IMR-90 (cell line): ENCODE measurements at regions not wholly inside any gene's neighbourhood (a gene's known extent, or its start where the extent isn't known, plus 50 kb on each side); places are given as distances from the start of the nearest gene placed in this dataset.

ENCODE experiments used
- BHLHE40 ChIP-seq: fragments of 150-350 bp; IDR thresholded peaks from 2 replicates; pipeline ENCODE4 v1.6.1; 2016; ENCODE audit warnings: mild to moderate bottlenecking, low read depth, low read length
- CEBPB ChIP-seq: IDR thresholded peaks from 2 replicates; pipeline ENCODE4 v1.6.1; 2012; ENCODE audit warnings: low read depth, low read length, improper control_type of control experiment
- CHD1 ChIP-seq: IDR thresholded peaks from 2 replicates; pipeline ENCODE4 v1.6.1; 2012; ENCODE audit warnings: low read depth, low read length, improper control_type of control experiment
- CTCF ChIP-seq: conservative IDR thresholded peaks from 2 replicates; pipeline ENCODE4 v1.5.1; 2012; ENCODE audit warnings: mild to moderate bottlenecking, low read depth, low read length, improper control_type of control experiment
- FOS ChIP-seq: fragments of 150-350 bp; IDR thresholded peaks from 2 replicates; pipeline ENCODE4 v1.6.1; 2016; ENCODE audit warnings: low read depth, low read length
- MAFK ChIP-seq: IDR thresholded peaks from 2 replicates; pipeline ENCODE4 v1.6.1; 2012; ENCODE audit warnings: low read depth, low read length, improper control_type of control experiment
- MAZ ChIP-seq: IDR thresholded peaks from 2 replicates; pipeline ENCODE4 v1.6.1; 2012; ENCODE audit warnings: low read depth, mild to moderate bottlenecking, low read length, improper control_type of control experiment, moderate library complexity, borderline replicate concordance
- MXI1 ChIP-seq: IDR thresholded peaks from 2 replicates; pipeline ENCODE4 v1.6.1; 2012; ENCODE audit warnings: low read depth, mild to moderate bottlenecking, low read length, moderate library complexity, borderline replicate concordance
- POLR2A ChIP-seq: IDR thresholded peaks from 2 replicates; pipeline ENCODE4 v1.6.1; 2012; ENCODE audit warnings: mild to moderate bottlenecking, low read depth, low read length
- RAD21 ChIP-seq: IDR thresholded peaks from 2 replicates; pipeline ENCODE4 v1.6.1; 2012; ENCODE audit warnings: low read length, improper control_type of control experiment
- RCOR1 ChIP-seq: IDR thresholded peaks from 2 replicates; pipeline ENCODE4 v1.6.1; 2012; ENCODE audit warnings: mild to moderate bottlenecking, low read length, improper control_type of control experiment; ENCODE audit not compliant: insufficient replicate concordance
- RFX5 ChIP-seq: IDR thresholded peaks from 2 replicates; pipeline ENCODE4 v1.8.0; 2012; ENCODE audit warnings: low read depth, mild to moderate bottlenecking, low read length, moderate library complexity
- USF2 ChIP-seq: fragments of 150-350 bp; IDR thresholded peaks from 2 replicates; pipeline ENCODE4 v1.6.1; 2017; ENCODE audit warnings: mild to moderate bottlenecking, antibody characterized with exemption, low read length, low read depth

DNA sequence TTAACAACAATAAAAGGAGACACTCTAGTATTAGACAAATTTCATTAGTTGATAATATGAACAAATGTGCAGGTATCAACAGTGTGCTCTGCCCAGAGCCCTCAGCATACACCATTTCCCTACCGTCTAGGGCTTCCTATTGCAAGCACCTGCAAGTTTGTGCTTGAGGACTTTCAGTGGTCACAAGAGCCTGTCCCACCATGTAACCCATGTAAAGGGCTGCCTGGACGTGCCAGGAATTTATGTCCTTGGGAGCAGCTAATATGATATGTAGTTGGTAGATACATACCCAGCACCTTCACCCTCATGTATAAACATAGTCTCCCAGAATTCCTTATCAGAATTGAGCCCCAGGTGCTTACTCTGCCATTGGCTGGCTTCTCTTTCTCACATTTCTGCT lies 128.0 kb downstream of the UFM1 start:
- TF ChIP-seq CTCF (no peak), POLR2A (no peak), CHD1 (no peak), RAD21 (no peak), FOS (no peak), USF2 (no peak), MXI1 (no peak), BHLHE40 (no peak), RFX5 (no peak), RCOR1 (no peak), CEBPB (no peak), MAZ (no peak), MAFK (no peak)
